ENCODE measurements at regions not wholly inside any gene's neighbourhood (a gene's known extent, or its start where the extent isn't known, plus 50 kb on each side); places are given as distances from the start of the nearest gene placed in this dataset.
A peak's percentile ranks its signal among the peaks of the same experiment; 100 is the strongest.

GRCh38 chr18:6625481-6625880, 104.0 kb upstream of the ARHGAP28 start:
- no peak for DNase-seq (ENCODE audit: low read depth)
- H3K4me3 ChIP-seq (ENCODE audit: low read length) = no peak overlapping the region
- no peak for TF ChIP-seq CTCF (IDR thresholded peaks at IDR 0.05; ENCODE audit: insufficient read depth, low read depth, low read length, missing control alignments)

- H3K4me3 ChIP-seq (ENCODE audit: low read length) = no peak overlapping the region
- DNase-seq (ENCODE audit: low read depth) = no peak
- no peak for TF ChIP-seq CTCF (IDR thresholded peaks at IDR 0.05; ENCODE audit: insufficient read depth, low read depth, low read length, missing control alignments)
Measured at GRCh38 chr18:6626457-6626856, 103.1 kb upstream of the ARHGAP28 start.

GRCh38 chr18:6627645-6628044, 101.9 kb upstream of the ARHGAP28 start:
- no peak for TF ChIP-seq CTCF (IDR thresholded peaks at IDR 0.05; ENCODE audit: insufficient read depth, low read depth, low read length, missing control alignments)
- no peak for DNase-seq (ENCODE audit: low read depth)
- H3K4me3 ChIP-seq (ENCODE audit: low read length) = no peak overlapping the region

GRCh38 chr18:6628187-6628586, 101.3 kb upstream of the ARHGAP28 start:
- DNase-seq (ENCODE audit: low read depth) = no peak
- no peak for TF ChIP-seq CTCF (IDR thresholded peaks at IDR 0.05; ENCODE audit: insufficient read depth, low read depth, low read length, missing control alignments)
- no peak overlapping the region for H3K4me3 ChIP-seq (ENCODE audit: low read length)

GRCh38 chr18:6629635-6630140, 99.8 kb upstream of the ARHGAP28 start:
- H3K4me3 ChIP-seq (ENCODE audit: low read length) = no peak overlapping the region
- DNase-seq (ENCODE audit: low read depth) = peak; percentile 22

GRCh38 chr18:6633310-6633709, 96.2 kb upstream of the ARHGAP28 start:
- DNase-seq (ENCODE audit: low read depth) = no peak
- no peak for TF ChIP-seq CTCF (IDR thresholded peaks at IDR 0.05; ENCODE audit: insufficient read depth, low read depth, low read length, missing control alignments)
- H3K4me3 ChIP-seq (ENCODE audit: low read length) = no peak overlapping the region

More at GRCh38 chr18:6629635-6630140, 99.8 kb upstream of the ARHGAP28 start:
- no peak for TF ChIP-seq CTCF (IDR thresholded peaks at IDR 0.05; ENCODE audit: insufficient read depth, low read depth, low read length, missing control alignments)

- no peak for DNase-seq (ENCODE audit: low read depth)
- TF ChIP-seq CTCF (IDR thresholded peaks at IDR 0.05; ENCODE audit: insufficient read depth, low read depth, low read length, missing control alignments) = no peak
- no peak overlapping the region for H3K4me3 ChIP-seq (ENCODE audit: low read length)
Measured at GRCh38 chr18:6636091-6636490, 93.4 kb upstream of the ARHGAP28 start.
